Raji (cell line): ENCODE measurements at regions not wholly inside any gene's neighbourhood (a gene's known extent, or its start where the extent isn't known, plus 50 kb on each side); places are given as distances from the start of the nearest gene placed in this dataset.

Source experiments
- POLR2A ChIP-seq: IDR thresholded peaks from 2 replicates; pipeline ENCODE4 v1.6.1; 2011; ENCODE audit warnings: low read depth, low read length, control low read depth; ENCODE audit not compliant: insufficient read depth

DNA sequence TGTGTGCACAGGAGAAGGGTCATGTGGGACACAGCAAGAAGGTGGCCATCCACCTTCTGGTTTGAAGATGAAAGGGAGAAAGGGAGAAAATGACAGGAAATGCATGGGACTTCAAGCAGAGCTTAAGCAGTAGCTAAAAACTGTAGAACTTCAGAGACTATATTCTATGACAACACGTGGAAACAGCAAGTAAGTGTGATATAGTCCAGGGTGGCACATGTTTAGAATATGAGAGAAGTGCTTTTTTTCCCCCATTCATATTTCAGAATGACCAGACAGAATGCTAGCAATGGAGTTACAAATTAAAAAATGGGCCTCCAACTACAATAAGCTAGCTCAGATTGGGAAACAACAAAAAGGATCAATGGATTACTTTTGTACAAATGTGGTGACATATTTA, 1042.2 kb downstream of the TMEM182 start:
- no peak for TF ChIP-seq POLR2A

DNA sequence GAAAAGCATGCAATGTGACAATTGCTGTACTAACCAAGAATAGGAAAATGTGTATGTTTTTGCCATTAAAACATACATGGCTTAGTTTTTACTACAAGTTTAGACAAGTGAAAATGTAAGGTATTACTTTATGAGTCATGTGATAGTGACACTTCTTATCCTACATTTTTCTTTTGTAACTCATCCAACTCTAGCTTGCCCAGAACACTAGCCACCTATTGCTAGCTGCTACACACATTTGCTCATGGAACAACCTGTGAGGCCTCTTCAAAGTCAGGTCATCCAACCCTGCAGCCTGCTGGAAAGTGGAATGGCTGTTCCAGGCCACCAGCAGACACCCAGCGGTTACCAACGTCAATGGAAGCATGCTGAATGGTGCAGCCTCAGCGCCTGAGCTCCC, 1043.9 kb downstream of the TMEM182 start:
- TF ChIP-seq POLR2A: no peak

DNA sequence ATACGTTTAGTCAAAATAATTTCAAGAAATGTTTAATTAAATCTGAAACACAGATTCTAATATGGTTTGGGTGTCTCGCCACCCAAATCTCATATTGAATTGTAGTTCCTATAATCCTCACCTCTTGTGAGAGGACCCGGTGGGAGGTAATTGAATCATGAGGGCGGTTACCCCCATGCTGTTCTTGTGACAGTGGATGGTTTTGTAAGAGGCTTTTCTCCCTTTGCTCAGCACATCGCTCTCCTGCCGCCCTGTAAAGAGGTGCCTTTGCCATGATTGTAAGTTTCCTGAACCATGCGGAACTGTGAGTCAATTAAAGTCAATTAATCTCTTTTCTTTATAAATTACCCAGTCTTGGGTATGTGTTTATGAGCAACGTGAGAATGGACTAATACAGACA, 1045.1 kb upstream of the POU3F3 start:
- TF ChIP-seq POLR2A: no peak

DNA sequence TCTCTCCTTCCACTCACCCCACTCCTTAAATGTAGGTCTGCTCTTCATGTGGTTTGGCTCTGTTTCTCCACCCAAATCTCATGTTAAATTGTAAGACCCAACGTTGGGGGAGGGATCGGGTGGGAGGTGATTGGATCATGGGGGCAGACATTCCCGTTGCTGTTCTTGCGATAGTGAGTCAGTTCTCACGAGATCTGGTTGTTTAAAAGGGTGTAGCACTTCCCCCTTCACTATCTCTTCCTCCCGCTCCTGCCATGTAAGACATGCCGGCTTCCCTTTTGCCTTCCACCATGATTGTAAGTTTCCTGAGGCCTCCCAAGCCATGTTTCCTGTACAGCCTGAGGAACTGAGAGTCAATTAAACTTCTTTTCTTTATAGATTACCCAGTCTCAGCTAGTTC, 1044.5 kb upstream of the POU3F3 start:
- TF ChIP-seq POLR2A: no peak

DNA sequence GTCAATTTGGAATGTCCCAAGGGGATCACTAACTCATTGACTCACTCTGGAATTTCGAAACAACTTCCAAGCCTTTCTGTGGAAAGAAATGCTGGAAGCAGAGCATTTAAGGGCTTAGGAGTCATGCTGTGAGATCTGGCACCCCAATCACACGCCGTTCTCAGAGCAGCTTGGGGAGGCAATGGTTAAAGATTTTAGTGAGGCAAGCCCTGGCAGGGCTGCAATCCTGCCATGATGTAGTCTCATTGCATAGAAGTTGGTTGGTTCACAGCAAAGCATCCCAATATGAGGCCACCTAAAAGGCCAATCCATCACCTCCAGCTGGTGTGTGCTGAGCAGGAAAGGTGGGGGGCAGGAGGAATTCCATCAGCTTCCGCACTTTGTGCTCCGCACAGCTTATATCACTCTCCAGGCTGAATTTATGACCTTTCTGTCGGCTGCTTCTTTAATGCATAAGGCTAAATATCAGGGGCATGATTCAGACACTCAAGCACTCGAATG, 1043.9 kb upstream of the POU3F3 start:
- TF ChIP-seq POLR2A: no peak

DNA sequence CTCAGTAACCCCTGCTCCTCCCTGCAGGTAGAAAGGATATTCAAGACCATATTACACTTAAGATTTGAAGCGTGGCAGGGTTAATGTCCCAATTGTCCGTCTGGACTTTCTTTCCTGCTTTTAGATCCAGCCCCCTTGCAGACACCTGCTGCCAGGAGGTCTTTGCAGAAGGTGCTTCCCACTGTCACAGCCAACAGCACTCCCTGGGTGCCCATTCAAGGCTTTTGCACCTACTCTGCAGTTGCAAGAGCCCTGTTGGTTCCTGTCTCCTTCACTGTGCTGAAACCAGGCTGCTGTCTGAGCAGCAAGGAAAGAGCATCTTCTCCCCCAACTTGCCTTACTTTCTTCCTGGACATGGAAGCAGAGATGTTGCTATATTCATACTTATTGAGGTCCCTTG, 1043.0 kb upstream of the POU3F3 start:
- TF ChIP-seq POLR2A: no peak

DNA sequence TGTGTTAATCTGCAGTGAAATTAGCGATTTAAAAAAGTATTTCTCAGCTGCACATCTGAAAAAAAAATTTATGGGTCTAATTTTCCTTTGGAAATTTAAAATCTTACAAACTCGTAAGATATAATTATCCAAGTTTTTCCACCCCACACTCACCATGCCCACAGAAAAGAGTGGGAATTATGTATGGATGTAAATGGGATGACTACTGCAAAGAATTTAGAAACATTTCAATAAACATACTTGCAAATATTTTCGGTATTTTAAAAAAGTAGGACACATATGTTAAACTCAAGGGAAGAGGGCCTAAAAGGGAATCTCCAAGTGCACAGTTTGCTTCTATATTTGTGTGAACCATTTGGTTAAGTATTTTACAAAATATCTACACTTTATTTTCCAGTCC, 1039.9 kb upstream of the POU3F3 start:
- no peak for TF ChIP-seq POLR2A

DNA sequence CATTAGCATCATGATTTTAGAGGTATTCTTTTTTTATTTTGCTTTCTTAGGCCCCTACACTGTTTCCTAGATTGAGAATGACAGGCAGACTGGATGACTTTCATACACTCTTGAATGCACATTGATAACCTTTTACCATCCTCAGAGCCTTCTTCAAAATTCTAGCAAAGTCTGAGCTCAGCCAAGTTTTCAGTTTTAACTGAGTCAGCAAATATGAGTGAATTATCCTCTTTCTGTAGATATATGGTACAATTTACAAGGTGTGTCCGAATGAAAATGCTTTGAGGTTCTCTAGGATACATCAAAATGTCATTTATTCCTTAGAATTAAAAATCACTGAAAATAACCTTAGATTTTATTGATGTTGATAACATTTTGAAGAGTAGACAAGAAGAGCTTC, 1038.2 kb upstream of the POU3F3 start:
- no peak for TF ChIP-seq POLR2A

DNA sequence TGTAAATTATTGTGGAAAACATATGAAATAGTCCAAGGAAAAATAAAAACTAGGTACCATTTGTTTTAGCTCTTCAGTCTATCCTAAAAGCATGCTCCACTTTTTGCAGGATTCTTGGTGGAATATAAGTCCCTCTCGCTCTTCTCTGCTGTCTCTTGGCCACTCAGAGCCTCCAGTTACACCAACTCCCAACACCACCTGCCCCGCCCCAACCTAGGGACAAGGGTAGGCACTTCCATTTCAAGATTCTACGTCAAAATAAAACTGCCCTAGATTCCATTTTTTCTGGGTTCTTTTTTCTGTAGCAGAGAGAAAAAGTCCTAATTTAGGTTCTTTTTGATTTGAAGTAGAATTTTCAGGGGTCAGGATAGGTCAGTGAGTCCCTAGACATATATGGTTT, 1036.2 kb upstream of the POU3F3 start:
- no peak for TF ChIP-seq POLR2A

DNA sequence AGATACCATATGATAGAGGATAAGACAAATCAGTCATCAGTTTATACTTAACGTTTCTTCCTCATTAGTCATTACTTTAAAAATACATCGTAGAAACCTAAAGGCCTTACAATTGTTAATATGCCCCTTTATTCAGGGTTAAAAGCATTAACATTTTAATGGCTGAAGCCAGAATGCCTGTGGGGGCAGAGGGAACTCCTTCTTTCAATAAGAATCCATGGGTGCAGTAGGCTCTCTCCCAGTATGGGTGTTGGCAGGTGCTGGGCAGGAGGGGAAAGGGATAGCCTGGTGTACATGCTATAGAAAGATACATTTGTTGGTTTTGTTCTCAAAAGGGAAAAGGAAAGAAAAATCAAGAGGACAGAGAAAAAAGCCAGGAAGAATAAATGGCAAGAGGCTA, 1035.7 kb upstream of the POU3F3 start:
- TF ChIP-seq POLR2A: no peak

DNA sequence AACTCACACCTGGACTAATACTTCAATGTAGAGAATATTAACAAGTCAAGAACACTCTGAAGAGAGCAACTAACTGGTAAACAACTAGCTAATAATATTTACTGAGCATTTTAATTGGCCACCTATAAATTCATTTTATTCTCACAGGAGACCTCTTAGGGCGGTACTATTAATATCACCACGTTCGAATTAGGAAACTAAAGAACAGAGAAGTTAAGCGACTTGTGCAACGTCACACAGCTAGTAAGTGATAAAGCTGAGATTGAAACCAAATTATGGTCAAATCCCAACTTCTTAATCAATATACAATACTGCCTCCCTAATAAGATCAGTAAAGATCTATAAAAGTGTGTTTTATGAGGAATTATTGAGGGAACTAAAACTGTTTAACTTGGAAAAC, 1034.3 kb upstream of the POU3F3 start:
- TF ChIP-seq POLR2A: no peak

DNA sequence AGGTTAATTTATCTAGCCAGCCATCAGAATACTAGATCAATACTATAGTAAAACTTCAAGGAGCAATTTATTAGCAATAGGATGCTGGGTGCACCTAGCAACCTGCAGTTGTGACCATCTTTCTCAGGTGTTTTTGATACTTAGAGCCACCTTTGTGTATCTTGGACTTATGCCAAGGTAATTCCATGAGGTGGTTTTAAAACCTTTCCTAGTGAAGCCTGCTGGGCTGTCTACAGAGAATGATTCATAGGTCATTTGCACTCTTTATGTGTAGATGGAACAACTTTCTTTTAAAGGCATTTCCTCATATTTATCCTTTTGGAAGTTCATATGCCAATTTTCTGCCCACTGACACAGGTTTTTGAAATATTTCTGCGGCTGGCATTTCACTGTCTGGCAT, 1030.1 kb upstream of the POU3F3 start:
- TF ChIP-seq POLR2A: no peak

DNA sequence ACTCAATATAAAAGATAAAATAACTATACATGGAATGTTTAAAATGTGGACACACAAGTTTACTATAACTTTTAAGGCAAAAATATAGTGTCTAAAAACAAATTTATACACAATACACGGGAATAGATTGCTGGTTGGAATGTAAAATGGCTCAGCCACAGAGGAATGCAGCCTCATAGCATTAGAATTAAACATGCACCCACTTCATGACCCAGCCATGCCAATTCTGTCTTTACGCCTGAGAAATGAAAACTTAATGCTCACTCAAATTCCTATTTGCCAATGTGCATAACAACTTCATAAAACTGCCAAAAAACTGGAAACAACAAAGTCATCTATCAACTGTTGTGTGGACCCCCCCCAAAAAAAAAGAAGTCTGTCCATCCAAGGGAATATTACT, 1006.6 kb upstream of the POU3F3 start:
- no peak for TF ChIP-seq POLR2A

DNA sequence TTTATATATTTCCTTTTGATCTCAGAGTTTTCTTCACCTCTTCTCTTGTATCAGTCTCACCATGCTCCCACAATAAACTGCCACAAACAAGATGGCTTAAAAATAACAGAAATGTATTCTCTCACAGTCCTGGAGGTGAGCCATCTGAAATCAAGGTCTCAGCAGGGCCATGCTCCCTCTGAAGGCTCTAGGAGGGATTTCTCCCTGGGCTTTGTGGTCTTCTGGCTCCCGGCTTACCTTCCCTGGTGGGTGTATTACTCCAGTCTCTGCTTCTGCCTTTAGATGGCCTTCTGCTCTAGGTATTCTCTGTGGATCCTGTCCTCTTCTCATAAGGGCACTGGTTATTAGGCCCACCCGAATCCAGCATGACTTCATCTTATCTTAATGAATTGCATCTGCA, 994.7 kb upstream of the POU3F3 start:
- no peak for TF ChIP-seq POLR2A

DNA sequence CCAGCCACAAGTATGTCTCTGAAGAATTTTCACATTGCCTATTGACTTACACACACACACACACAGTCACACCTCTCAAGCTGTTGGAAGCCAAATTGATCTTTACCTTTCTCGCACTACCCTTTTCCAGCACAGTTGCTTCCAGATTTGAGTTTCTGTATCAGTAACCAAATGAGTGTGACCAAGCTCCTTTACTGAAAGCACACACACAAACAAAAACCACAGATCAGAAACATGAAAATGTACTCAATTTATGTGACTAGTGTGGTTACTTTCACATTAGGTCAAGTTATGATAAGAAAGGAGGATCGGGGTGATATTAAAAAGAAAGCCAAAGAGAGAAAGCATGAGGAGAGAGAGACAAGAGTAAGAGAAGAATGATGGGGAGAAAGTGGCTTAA, 993.9 kb upstream of the POU3F3 start:
- TF ChIP-seq POLR2A: no peak

DNA sequence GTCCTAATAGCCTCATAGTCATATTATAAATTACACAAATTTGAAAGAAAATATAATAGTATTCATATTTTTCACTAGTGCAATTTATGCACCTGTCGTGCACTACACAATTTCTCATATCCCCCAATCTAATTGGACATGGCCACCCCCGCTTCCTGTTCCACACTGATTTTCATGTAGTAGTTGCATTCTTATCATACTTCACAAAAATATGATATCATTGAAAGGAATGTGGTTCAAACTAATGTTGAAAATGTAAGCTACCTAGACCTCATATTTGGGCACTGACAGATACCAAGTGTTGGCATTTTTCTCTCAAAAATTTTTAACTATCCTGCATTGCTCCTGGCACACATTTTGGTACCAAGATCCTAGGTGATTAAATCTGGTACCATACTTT, 985.5 kb upstream of the POU3F3 start:
- TF ChIP-seq POLR2A: no peak

DNA sequence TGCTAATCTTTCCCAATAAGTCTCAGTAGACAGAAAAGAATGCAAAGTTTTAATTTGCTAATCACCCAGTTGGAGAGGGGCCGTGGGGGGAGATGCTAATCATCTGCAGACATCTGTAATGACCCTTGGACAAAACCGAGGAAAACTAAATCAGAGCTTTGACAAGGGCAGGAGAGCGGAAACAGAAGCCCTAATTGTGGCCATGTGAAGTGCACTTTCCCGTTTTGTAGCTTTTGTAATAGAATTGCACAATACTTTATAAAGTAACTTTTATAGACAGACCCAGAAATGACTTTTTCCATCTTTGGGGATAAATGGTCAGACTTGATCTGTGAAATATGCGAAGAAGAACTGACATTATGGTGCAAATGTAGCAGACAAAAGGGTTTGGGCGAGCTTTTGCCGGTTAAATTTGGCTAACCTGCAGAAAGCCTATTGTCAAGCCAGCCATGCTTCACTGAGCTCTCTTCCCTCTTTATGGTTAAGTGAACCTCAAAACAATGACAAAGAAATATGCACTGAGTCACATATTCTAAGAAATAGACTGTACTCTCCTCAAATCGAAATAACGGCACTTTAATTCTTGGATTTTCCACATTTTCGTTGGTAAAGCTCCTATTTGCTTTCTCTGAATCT, 980.1 kb upstream of the POU3F3 start:
- TF ChIP-seq POLR2A: no peak
